ENCODE measurements at regions not wholly inside any gene's neighbourhood (a gene's known extent, or its start where the extent isn't known, plus 50 kb on each side); places are given as distances from the start of the nearest gene placed in this dataset.

DNA sequence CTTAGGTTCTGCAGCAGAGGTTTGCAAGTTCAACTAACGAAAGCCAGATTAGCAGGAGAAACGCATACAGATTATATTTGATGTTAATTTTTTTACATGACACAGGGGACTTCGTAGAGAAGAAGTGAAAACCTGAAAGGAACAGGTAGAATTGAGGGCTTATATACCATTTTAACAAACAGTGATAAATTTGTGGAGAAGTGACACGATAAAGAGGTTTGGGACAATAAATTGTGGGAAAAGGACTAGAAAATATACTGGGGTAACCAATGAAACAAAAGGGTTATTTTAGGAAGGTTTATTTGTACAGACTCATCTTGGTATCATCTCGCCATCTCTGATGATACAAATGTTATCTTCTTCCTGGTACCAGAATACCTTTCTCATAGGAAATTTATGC is 452.9 kb downstream of the SETD4 start:
- ATAC-seq = no peak
- no peak for TF ChIP-seq ZFP3 (CRISPR knock-in tag; IDR thresholded peaks at IDR 0.05)
- no peak for TF ChIP-seq ZNF8 (CRISPR knock-in tag; IDR thresholded peaks at IDR 0.05)
- TF ChIP-seq, protein P1, sequence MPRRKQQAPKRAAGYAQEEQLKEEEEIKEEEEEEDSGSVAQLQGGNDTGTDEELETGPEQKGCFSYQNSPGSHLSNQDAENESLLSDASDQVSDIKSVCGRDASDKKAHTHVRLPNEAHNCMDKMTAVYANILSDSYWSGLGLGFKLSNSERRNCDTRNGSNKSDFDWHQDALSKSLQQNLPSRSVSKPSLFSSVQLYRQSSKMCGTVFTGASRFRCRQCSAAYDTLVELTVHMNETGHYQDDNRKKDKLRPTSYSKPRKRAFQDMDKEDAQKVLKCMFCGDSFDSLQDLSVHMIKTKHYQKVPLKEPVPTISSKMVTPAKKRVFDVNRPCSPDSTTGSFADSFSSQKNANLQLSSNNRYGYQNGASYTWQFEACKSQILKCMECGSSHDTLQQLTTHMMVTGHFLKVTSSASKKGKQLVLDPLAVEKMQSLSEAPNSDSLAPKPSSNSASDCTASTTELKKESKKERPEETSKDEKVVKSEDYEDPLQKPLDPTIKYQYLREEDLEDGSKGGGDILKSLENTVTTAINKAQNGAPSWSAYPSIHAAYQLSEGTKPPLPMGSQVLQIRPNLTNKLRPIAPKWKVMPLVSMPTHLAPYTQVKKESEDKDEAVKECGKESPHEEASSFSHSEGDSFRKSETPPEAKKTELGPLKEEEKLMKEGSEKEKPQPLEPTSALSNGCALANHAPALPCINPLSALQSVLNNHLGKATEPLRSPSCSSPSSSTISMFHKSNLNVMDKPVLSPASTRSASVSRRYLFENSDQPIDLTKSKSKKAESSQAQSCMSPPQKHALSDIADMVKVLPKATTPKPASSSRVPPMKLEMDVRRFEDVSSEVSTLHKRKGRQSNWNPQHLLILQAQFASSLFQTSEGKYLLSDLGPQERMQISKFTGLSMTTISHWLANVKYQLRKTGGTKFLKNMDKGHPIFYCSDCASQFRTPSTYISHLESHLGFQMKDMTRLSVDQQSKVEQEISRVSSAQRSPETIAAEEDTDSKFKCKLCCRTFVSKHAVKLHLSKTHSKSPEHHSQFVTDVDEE (CRISPR knock-in tag; IDR thresholded peaks at IDR 0.05) = no peak
- no peak for TF ChIP-seq ESRRG (CRISPR knock-in tag; IDR thresholded peaks at IDR 0.05)
- no peak for TF ChIP-seq ISL1 (CRISPR knock-in tag; IDR thresholded peaks at IDR 0.05)
- TF ChIP-seq, protein P2, sequence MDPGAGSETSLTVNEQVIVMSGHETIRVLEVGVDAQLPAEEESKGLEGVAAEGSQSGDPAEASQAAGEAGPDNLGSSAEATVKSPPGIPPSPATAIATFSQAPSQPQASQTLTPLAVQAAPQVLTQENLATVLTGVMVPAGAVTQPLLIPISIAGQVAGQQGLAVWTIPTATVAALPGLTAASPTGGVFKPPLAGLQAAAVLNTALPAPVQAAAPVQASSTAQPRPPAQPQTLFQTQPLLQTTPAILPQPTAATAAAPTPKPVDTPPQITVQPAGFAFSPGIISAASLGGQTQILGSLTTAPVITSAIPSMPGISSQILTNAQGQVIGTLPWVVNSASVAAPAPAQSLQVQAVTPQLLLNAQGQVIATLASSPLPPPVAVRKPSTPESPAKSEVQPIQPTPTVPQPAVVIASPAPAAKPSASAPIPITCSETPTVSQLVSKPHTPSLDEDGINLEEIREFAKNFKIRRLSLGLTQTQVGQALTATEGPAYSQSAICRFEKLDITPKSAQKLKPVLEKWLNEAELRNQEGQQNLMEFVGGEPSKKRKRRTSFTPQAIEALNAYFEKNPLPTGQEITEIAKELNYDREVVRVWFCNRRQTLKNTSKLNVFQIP (CRISPR knock-in tag; IDR thresholded peaks at IDR 0.05; ENCODE audit: borderline replicate concordance, low read depth) = no peak

DNA sequence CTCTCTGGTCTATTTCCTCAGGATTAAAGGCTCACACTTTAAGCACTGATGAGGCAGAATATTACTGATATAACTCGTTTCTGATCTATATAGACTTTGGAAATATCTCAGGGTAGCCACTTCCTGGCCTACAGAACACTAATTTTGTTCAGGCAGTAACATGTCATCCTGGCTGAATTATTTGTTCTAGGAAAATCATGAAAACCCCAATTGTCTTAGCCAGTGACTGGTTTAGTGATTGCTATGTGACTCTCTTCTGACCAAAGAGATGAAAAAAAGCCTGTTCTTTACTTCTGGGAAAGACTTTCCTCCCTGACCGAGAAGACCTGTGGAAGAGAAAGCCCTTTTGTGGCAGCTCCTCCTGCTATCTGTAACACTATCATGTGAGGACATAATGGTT is 453.7 kb downstream of the SETD4 start:
- TF ChIP-seq ESRRG (CRISPR knock-in tag; IDR thresholded peaks at IDR 0.05) (no peak), BACH2 (CRISPR knock-in tag; IDR thresholded peaks at IDR 0.05; ENCODE audit: borderline replicate concordance) (no peak), RARB (CRISPR knock-in tag; IDR thresholded peaks at IDR 0.05) (no peak), ZNF8 (CRISPR knock-in tag; IDR thresholded peaks at IDR 0.05) (no peak), ARNTL (CRISPR knock-in tag; IDR thresholded peaks at IDR 0.05; ENCODE audit: borderline replicate concordance, low read depth) (no peak)
- ATAC-seq = no peak

DNA sequence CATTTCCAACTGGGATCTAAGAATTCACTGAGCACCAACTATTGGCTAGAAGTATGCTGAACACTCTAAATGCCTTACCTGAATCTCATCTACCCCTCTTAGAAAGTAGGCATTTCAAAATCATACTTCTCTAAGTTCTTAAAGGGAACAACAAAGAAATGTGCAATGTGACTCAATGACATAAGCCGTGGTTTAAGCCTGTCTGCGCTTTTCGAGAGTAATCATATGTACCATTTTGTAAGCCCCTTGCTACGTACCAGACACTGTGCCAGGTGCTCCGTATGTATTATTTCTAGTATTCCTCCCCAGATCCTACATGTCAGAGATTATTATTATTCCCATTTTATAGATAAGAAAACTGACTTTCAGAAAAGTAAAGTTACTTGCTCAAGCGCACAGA is 454.2 kb downstream of the SETD4 start:
- ATAC-seq = no peak
- no peak for TF ChIP-seq ZNF8 (CRISPR knock-in tag; IDR thresholded peaks at IDR 0.05)
- TF ChIP-seq, protein P1 (CRISPR knock-in tag; IDR thresholded peaks at IDR 0.05) = no peak
- TF ChIP-seq, protein P3, sequence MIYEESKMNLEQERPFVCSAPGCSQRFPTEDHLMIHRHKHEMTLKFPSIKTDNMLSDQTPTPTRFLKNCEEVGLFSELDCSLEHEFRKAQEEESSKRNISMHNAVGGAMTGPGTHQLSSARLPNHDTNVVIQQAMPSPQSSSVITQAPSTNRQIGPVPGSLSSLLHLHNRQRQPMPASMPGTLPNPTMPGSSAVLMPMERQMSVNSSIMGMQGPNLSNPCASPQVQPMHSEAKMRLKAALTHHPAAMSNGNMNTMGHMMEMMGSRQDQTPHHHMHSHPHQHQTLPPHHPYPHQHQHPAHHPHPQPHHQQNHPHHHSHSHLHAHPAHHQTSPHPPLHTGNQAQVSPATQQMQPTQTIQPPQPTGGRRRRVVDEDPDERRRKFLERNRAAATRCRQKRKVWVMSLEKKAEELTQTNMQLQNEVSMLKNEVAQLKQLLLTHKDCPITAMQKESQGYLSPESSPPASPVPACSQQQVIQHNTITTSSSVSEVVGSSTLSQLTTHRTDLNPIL (CRISPR knock-in tag; IDR thresholded peaks at IDR 0.05; ENCODE audit: low read depth) = no peak
- TF ChIP-seq ZFP30 (CRISPR knock-in tag; IDR thresholded peaks at IDR 0.05) = no peak
- TF ChIP-seq ZNF70 (CRISPR knock-in tag; IDR thresholded peaks at IDR 0.05) = no peak
- TF ChIP-seq SNAI2 (CRISPR knock-in tag; IDR thresholded peaks at IDR 0.05) = no peak
- TF ChIP-seq PPARA (CRISPR knock-in tag; IDR thresholded peaks at IDR 0.05; ENCODE audit: borderline replicate concordance) = no peak
- no peak for TF ChIP-seq ARNTL (CRISPR knock-in tag; IDR thresholded peaks at IDR 0.05; ENCODE audit: borderline replicate concordance, low read depth)
- no peak for TF ChIP-seq OSR1 (CRISPR knock-in tag; IDR thresholded peaks at IDR 0.05)

DNA sequence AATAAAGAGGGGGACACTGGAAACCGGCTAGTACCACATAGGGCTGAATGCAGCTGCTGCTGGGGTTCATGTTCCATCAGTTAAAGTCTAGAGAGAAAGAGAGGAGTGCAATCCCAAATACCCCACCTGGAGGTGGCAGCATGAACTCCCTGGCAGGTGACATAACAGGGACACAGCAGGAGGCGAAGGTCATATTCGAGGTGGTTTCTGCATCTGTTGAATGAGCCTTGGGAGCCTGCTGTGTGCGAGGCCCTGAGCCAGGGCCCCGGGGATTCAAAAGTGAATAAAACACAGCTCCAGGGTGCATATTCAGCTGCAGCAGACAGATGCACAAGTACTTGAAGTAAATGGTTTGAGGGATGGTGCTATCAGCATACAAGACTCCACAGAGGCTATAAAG is 456.8 kb downstream of the SETD4 start:
- TF ChIP-seq ZNF8 (CRISPR knock-in tag; IDR thresholded peaks at IDR 0.05) (no peak), ARNTL (CRISPR knock-in tag; IDR thresholded peaks at IDR 0.05; ENCODE audit: borderline replicate concordance, low read depth) (no peak), OSR1 (CRISPR knock-in tag; IDR thresholded peaks at IDR 0.05) (no peak), ISL1 (CRISPR knock-in tag; IDR thresholded peaks at IDR 0.05) (no peak), SNAI2 (CRISPR knock-in tag; IDR thresholded peaks at IDR 0.05) (no peak), PPARA (CRISPR knock-in tag; IDR thresholded peaks at IDR 0.05; ENCODE audit: borderline replicate concordance) (no peak), BACH2 (CRISPR knock-in tag; IDR thresholded peaks at IDR 0.05; ENCODE audit: borderline replicate concordance) (no peak), ZNF565 (CRISPR knock-in tag; conservative IDR thresholded peaks at IDR 0.05; ENCODE audit: low read depth) (no peak), ZFP3 (CRISPR knock-in tag; IDR thresholded peaks at IDR 0.05) (no peak), ZC3H10 (CRISPR knock-in tag; IDR thresholded peaks at IDR 0.05) (no peak), ZNF70 (CRISPR knock-in tag; IDR thresholded peaks at IDR 0.05) (no peak), TCF4 (CRISPR knock-in tag; IDR thresholded peaks at IDR 0.05; ENCODE audit: borderline replicate concordance) (no peak), ZFP30 (CRISPR knock-in tag; IDR thresholded peaks at IDR 0.05) (no peak), RARB (CRISPR knock-in tag; IDR thresholded peaks at IDR 0.05) (no peak)
- TF ChIP-seq, protein P4, sequence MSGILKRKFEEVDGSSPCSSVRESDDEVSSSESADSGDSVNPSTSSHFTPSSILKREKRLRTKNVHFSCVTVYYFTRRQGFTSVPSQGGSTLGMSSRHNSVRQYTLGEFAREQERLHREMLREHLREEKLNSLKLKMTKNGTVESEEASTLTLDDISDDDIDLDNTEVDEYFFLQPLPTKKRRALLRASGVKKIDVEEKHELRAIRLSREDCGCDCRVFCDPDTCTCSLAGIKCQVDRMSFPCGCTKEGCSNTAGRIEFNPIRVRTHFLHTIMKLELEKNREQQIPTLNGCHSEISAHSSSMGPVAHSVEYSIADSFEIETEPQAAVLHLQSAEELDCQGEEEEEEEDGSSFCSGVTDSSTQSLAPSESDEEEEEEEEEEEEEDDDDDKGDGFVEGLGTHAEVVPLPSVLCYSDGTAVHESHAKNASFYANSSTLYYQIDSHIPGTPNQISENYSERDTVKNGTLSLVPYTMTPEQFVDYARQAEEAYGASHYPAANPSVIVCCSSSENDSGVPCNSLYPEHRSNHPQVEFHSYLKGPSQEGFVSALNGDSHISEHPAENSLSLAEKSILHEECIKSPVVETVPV (CRISPR knock-in tag; IDR thresholded peaks at IDR 0.05) = no peak
- TF ChIP-seq, protein P3 (CRISPR knock-in tag; IDR thresholded peaks at IDR 0.05; ENCODE audit: low read depth) = no peak
- no peak for ATAC-seq

All from SK-N-SH treated with all-trans-retinoic acid at 6 μM for 48 hours (cell line).